IgD-negative memory B cell (primary cell): ENCODE measurements at regions not wholly inside any gene's neighbourhood (a gene's known extent, or its start where the extent isn't known, plus 50 kb on each side); places are given as distances from the start of the nearest gene placed in this dataset.

Source experiments
- H3K27ac Mint-ChIP-seq, 3 donors: one replicate each; pipeline ENCODE4 v1.8.0; 2020 to 2022; ENCODE audit warnings: mild to moderate bottlenecking in 3 of 3, mixed read lengths in 3 of 3, moderate library complexity in 1 of 3
- H3K27me3 Mint-ChIP-seq: one replicate; pipeline ENCODE4 v1.8.0; 2021; ENCODE audit warnings: mixed read lengths
- H3K36me3 Mint-ChIP-seq: one replicate; pipeline ENCODE4 v1.8.0; 2020; ENCODE audit warnings: mild to moderate bottlenecking, mixed read lengths
- H3K4me1 Mint-ChIP-seq, 3 donors: one replicate each; pipeline ENCODE4 v1.8.0; 2020 to 2022; ENCODE audit warnings: mixed read lengths in 3 of 3, mild to moderate bottlenecking in 1 of 3
- H3K4me3 Mint-ChIP-seq, 4 donors: one replicate each; pipeline ENCODE4 v1.8.0; 2020 to 2022; ENCODE audit warnings: mild to moderate bottlenecking in 4 of 4, mixed read lengths in 4 of 4, moderate library complexity in 3 of 4
- H3K9me3 Mint-ChIP-seq, 3 donors: one replicate each; pipeline ENCODE4 v1.8.0; 2020 to 2021; ENCODE audit warnings: mixed read lengths in 3 of 3, mild to moderate bottlenecking in 1 of 3

DNA sequence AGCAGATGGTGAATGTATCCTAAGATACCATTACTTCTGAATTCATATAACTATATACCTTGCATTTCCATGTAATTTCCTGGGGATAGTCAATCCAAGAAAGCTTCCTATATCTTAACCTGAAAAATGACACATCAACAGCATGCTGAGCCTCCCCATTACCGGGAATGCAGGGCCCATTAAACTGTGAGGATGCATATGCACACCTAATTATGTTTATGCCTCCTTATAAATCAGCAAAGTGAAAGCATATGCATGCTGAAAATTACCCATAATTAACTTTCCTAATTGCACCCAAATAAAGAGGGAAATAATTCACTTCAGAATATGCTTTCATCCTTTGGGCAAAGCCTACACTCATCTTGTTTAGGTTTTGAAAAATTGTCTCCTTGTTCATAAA is 663.0 kb downstream of the KCNA4 start:
- Mint-ChIP-seq H3K36me3 (no peaks in the 10 kb centered on the region), H3K4me3 (no peak overlapping the region), H3K4me1 (no peaks in the 10 kb centered on the region), H3K27me3 (no peaks in the 10 kb centered on the region), H3K27ac (no peak overlapping the region), H3K9me3 (no peaks in the 10 kb centered on the region)

DNA sequence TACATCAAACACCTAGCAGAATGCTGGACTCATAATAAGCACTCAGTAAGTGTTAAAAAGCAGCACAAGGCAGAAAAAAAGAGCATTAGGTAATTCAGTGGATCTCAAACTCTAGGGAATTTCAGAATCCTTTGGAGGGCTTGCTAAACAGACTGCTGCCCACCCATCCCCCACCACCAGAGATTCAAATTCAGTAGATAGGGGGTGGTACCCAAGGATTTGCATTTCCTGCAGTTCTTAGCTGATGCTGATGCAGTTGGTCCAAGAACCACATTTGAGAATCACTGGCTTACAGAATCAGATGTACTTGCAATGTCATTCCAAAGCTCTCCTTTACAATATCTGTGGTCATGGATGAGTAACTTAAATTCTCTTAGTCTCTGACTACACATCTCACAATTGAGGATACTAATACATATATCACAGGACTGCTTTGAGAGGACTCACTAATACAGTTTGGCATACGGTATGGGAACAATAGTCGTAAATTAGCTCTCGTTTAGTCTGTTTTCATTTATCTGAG is 664.5 kb downstream of the KCNA4 start:
- H3K27me3 Mint-ChIP-seq = no peaks in the 10 kb centered on the region
- no peaks in the 10 kb centered on the region for H3K4me1 Mint-ChIP-seq
- no peak overlapping the region for H3K4me3 Mint-ChIP-seq
- H3K36me3 Mint-ChIP-seq = no peaks in the 10 kb centered on the region
- no peaks in the 10 kb centered on the region for H3K9me3 Mint-ChIP-seq
- H3K27ac Mint-ChIP-seq = no peak overlapping the region

DNA sequence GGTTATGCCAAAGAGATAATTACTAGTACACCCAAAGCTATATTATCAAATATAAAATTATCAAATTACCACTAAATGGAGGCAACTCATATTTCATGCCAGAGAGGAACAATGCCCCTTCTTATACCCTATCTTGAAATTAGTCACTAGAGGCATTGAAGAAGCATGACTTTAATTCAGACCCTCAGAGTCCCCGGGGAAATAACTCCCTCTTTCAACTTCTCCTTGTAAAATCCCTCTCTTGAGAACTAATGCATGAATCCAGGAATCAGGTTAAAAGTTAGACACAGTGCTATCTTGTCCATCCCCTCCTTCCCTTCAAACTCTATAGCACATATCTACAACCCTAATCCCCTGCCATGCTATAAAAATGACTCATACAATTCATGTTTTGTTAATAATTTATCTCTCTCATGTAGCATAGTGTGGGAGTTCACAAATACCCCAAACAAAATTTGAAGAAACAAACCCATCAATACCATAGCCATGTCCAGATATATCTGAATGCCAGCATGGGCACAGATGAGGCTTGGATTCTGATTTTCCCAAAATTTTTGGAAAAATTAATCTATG is 665.4 kb downstream of the KCNA4 start:
- Mint-ChIP-seq H3K4me3 (no peak overlapping the region), H3K4me1 (no peaks in the 10 kb centered on the region), H3K36me3 (no peaks in the 10 kb centered on the region), H3K27me3 (no peaks in the 10 kb centered on the region), H3K27ac (no peak overlapping the region), H3K9me3 (no peaks in the 10 kb centered on the region)

DNA sequence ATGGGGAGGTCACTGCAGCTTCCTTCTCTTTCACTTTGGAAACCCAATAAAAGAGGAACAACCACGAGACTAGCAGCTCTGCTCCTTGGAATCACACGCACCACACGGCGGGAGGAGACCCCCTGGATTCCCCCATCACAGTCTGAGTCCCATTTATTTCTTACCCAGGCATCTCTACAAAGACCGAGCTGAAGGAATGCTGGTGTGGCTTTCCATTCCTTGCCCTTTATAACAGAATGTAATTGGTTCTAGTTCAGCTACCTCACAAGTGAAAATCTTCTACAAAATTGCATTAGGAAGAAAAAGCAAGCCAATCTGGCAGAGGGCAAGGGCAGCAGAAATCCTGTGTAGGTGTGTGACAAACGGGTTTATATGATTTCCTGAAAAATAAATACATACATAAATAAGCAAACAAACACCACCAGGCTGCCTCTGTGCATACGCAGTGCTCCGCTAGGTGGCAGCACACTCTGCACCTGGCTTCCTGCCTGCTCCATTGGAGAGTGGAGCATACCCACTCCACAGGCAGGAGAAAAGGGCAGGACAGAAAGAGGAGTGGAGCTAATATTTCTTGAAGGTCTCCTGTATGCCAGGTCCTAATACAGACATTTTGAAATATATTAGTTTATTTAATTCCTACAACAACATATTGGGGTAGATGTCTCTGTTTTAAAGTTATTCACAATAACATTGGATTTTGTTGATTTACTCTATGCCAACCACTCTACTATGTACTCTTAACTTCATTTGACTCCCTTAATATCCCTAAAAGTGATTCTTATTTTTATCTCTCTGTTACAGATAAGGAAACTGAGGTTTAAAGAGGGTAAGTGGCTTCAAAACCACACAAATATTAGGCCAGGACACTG is 673.1 kb downstream of the KCNA4 start:
- Mint-ChIP-seq H3K4me3 (no peak overlapping the region), H3K9me3 (no peaks in the 10 kb centered on the region), H3K36me3 (no peaks in the 10 kb centered on the region), H3K27ac (no peak overlapping the region), H3K4me1 (no peaks in the 10 kb centered on the region), H3K27me3 (no peaks in the 10 kb centered on the region)

DNA sequence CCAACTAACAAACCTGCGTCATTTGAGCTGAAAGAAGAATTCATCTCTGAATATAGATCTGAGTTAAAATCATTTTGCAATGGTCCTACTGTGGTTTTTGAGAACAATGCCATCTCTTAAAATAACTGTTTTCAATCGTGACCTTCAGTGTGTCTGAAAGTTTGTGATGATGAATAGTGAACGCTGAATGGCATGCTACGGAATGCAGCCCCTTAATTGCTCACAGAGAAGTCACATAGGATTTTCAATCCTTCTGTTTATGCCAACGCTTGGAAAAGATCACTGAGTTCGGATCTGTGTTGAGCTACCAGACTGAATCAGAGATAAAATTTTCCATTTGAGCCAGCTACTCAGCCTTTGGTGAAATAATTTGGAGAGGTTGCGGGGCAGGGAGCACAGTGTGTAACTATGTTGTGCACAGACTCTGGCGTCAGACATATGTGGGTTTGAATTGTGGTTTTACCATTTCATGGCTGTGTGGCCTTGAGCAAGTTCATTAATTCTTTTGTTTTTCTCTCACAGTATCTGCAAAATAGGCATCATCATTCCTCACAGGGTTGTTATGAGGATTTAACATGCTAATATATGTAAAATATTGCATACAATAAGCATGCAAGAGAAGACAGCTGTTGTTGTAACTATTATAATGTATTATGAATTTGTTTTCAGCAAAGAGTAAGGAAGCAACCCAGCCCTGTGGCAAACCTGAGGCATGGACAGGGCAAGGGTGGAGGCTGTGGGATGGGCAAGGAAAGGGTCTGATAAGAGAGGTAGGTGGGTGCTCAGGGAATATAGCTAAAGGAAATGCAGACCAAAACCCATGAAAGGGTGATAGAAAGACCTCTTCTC is 679.9 kb downstream of the KCNA4 start:
- no peak overlapping the region for H3K27ac Mint-ChIP-seq
- no peak overlapping the region for H3K4me3 Mint-ChIP-seq
- H3K9me3 Mint-ChIP-seq = peaks cover 0 to 3% (median 0%) of the 10 kb centered on the region in 3 donors
- peaks cover 0 to 2% (median 0%) of the 10 kb centered on the region in 3 donors for H3K4me1 Mint-ChIP-seq
- no peaks in the 10 kb centered on the region for H3K36me3 Mint-ChIP-seq
- H3K27me3 Mint-ChIP-seq = no peaks in the 10 kb centered on the region

- Mint-ChIP-seq H3K4me1 (peaks cover 0 to 2% (median 0%) of the 10 kb centered on the region in 3 donors), H3K27me3 (no peaks in the 10 kb centered on the region), H3K27ac (no peak overlapping the region), H3K36me3 (no peaks in the 10 kb centered on the region), H3K9me3 (peaks cover 0 to 3% (median 0%) of the 10 kb centered on the region in 3 donors), H3K4me3 (no peak overlapping the region)
Observed at GRCh38 chr11:29334776-29335130, 682.1 kb downstream of the KCNA4 start.

DNA sequence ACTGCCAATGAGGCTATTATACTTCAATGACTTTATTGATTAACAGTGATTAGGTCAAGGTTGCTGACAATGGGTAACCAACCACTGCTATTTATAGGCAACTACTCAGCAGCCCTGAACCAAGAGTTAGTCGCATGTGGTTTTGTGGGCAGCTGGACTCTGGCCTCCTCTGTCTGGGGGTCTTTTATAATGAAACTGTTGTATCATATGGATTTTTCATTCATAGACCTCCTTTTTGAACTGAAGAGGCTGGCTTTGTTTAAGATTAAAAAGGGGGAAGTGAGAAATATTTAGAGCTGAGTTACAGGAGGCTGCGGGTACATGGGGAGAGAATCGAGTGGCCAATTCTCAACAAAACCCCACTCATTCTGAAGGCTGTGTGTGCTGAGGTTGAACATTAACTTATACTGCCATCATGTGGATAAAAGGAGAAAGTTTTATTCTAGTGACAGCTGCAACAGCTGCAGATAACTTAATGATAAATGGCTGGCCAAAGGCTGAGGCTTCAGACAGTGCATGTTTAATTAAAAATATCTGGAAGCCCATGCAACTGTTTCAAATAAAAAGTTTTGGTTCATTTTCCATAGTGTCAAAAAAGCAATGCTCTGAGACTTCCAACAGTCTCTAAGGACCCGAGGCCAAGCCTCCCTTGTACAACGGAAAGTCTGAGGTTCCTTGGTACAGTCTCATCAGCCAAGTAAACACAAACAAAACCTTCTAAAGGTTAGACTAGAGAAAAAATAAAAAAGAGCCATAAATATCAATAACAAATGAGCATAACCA is 682.6 kb downstream of the KCNA4 start:
- H3K4me3 Mint-ChIP-seq = no peak overlapping the region
- no peak overlapping the region for H3K27ac Mint-ChIP-seq
- H3K27me3 Mint-ChIP-seq = no peaks in the 10 kb centered on the region
- H3K4me1 Mint-ChIP-seq = peaks cover 0 to 2% (median 0%) of the 10 kb centered on the region in 3 donors
- no peaks in the 10 kb centered on the region for H3K36me3 Mint-ChIP-seq
- peaks cover 0 to 3% (median 0%) of the 10 kb centered on the region in 3 donors for H3K9me3 Mint-ChIP-seq

DNA sequence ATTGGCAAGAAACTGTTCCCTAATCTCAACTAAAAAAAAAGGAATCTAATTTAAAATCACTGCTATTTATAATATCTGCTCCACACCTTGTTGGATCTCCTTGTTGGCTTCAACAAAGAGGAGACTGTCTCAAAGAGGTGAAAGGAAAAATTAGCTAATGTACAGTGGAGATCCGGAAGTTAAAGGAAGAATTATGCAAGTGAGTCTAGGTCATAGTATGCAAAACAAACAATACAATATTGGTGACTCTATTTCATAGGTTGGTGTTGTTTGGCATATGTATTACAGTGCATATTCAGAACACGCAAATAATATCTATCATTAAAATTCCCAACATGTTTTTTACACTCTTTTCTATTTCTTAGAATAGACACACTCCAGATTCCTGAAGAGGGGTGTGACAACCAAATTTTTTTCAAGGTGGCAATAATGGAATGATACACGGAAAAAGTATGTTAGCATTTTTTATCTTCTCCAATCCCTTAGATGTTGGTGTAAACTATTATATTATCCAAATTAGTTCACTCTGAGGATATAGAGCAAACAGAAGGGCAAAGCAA is 685.3 kb downstream of the KCNA4 start:
- Mint-ChIP-seq H3K4me1 (no peaks in the 10 kb centered on the region), H3K27me3 (no peaks in the 10 kb centered on the region), H3K27ac (no peak overlapping the region), H3K9me3 (no peaks in the 10 kb centered on the region), H3K36me3 (no peaks in the 10 kb centered on the region), H3K4me3 (no peak overlapping the region)

- H3K4me1 Mint-ChIP-seq = no peaks in the 10 kb centered on the region
- H3K27me3 Mint-ChIP-seq = no peaks in the 10 kb centered on the region
- H3K36me3 Mint-ChIP-seq = no peaks in the 10 kb centered on the region
- H3K27ac Mint-ChIP-seq = no peak overlapping the region
- H3K4me3 Mint-ChIP-seq = no peak overlapping the region
- no peaks in the 10 kb centered on the region for H3K9me3 Mint-ChIP-seq
Observed at GRCh38 chr11:29328961-29329441, 687.8 kb downstream of the KCNA4 start.

GRCh38 chr11:29327891-29328290 is 688.9 kb downstream of the KCNA4 start:
- H3K27me3 Mint-ChIP-seq = no peaks in the 10 kb centered on the region

DNA sequence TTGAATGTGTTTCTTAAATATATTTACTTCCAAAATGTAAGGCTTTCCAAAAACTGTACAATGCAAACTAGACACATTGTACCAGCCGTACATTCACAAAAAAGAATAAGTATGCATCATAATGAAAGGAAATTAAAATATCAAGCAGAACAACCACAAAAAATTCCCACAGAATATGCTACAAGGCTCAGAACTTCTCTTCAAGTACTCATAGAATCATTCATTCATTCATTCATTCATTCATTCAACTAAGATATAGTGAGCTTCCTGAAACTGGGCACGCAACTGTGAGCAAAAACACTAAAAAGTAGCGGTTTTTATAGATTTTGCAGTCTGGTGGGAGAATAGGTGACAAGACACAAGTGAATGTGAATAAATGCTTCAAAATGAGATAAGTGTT is 690.1 kb downstream of the KCNA4 start:
- Mint-ChIP-seq H3K4me3 (no peak overlapping the region), H3K27ac (no peak overlapping the region), H3K9me3 (peaks cover 0 to 3% (median 0%) of the 10 kb centered on the region in 3 donors)

More at GRCh38 chr11:29327891-29328290, 688.9 kb downstream of the KCNA4 start:
- H3K4me1 Mint-ChIP-seq = no peaks in the 10 kb centered on the region
- H3K9me3 Mint-ChIP-seq = no peaks in the 10 kb centered on the region
- H3K4me3 Mint-ChIP-seq = no peak overlapping the region
- H3K27ac Mint-ChIP-seq = no peak overlapping the region
- H3K36me3 Mint-ChIP-seq = no peaks in the 10 kb centered on the region

GRCh38 chr11:29324328-29324727 is 692.5 kb downstream of the KCNA4 start:
- no peaks in the 10 kb centered on the region for H3K36me3 Mint-ChIP-seq
- H3K27me3 Mint-ChIP-seq = no peaks in the 10 kb centered on the region
- no peak overlapping the region for H3K27ac Mint-ChIP-seq
- H3K4me3 Mint-ChIP-seq = no peak overlapping the region
- H3K9me3 Mint-ChIP-seq = peaks cover 0 to 3% (median 0%) of the 10 kb centered on the region in 3 donors
- H3K4me1 Mint-ChIP-seq = no peaks in the 10 kb centered on the region

More for the DNA sequence above, 690.1 kb downstream of the KCNA4 start:
- H3K36me3 Mint-ChIP-seq = no peaks in the 10 kb centered on the region
- H3K27me3 Mint-ChIP-seq = no peaks in the 10 kb centered on the region
- no peaks in the 10 kb centered on the region for H3K4me1 Mint-ChIP-seq

GRCh38 chr11:29321293-29322132 is 695.3 kb downstream of the KCNA4 start:
- H3K4me1 Mint-ChIP-seq = no peaks in the 10 kb centered on the region
- no peak overlapping the region for H3K4me3 Mint-ChIP-seq
- peaks cover 0 to 7% (median 0%) of the 10 kb centered on the region in 3 donors for H3K9me3 Mint-ChIP-seq
- H3K36me3 Mint-ChIP-seq = no peaks in the 10 kb centered on the region
- H3K27me3 Mint-ChIP-seq = no peaks in the 10 kb centered on the region
- H3K27ac Mint-ChIP-seq = no peak overlapping the region
